Adipocyte (in vitro differentiated cells): ENCODE measurements at regions not wholly inside any gene's neighbourhood (a gene's known extent, or its start where the extent isn't known, plus 50 kb on each side); places are given as distances from the start of the nearest gene placed in this dataset.
"Not testable (repeated sequence)": the region's sequence is repeated elsewhere in the genome, so short reads cannot be mapped to it uniquely, and the experiment has no call there.

Experiments
- DNase-seq: peaks from one replicate; pipeline ENCODE4 v3.0.0-alpha.2; 2015; ENCODE audit warnings: low read depth
- H3K27me3 ChIP-seq: replicated peaks from 2 replicates; pipeline ENCODE4 v1.7.0; 2013; ENCODE audit warnings: mild to moderate bottlenecking, low read length, moderate library complexity; ENCODE audit not compliant: control insufficient read depth, insufficient read depth
- H3K36me3 ChIP-seq: 2 replicates; pipeline ENCODE4 v1.7.0; 2013; ENCODE audit warnings: low read length, mild to moderate bottlenecking, moderate library complexity; ENCODE audit not compliant: control insufficient read depth, insufficient read depth, severe bottlenecking
- H3K4me1 ChIP-seq: 2 replicates; pipeline ENCODE4 v1.7.0; 2013; ENCODE audit warnings: mild to moderate bottlenecking, low read length, moderate library complexity; ENCODE audit not compliant: control insufficient read depth, insufficient read depth
- H3K4me3 ChIP-seq: 2 replicates; pipeline ENCODE4 v1.7.0; 2013; ENCODE audit warnings: mild to moderate bottlenecking, low read length, moderate library complexity
- H3K9ac ChIP-seq: 2 replicates; pipeline ENCODE4 v1.7.0; 2013; ENCODE audit warnings: mild to moderate bottlenecking, low read length, moderate library complexity
- H3K9me3 ChIP-seq: 2 replicates; pipeline ENCODE4 v1.7.0; 2013; ENCODE audit warnings: mild to moderate bottlenecking, low read length, moderate library complexity; ENCODE audit not compliant: control insufficient read depth

- not testable (repeated sequence) for DNase-seq, H3K27me3 ChIP-seq, H3K9ac ChIP-seq, H3K9me3 ChIP-seq, H3K36me3 ChIP-seq, H3K4me1 ChIP-seq, H3K4me3 ChIP-seq
Measured at GRCh38 chr9:67348562-67349423, 356.4 kb upstream of the SPATA31A3 start.

- DNase-seq, H3K4me1 ChIP-seq, H3K27me3 ChIP-seq, H3K9ac ChIP-seq, H3K9me3 ChIP-seq, H3K4me3 ChIP-seq, H3K36me3 ChIP-seq: not testable (repeated sequence)
Measured at GRCh38 chr9:67348094-67348493, 355.7 kb upstream of the SPATA31A3 start.

GRCh38 chr9:67339216-67339615, 346.9 kb upstream of the SPATA31A3 start:
- not testable (repeated sequence) for H3K4me3 ChIP-seq, H3K36me3 ChIP-seq, H3K9me3 ChIP-seq, DNase-seq, H3K4me1 ChIP-seq, H3K27me3 ChIP-seq, H3K9ac ChIP-seq

GRCh38 chr9:67338201-67338600, 345.9 kb upstream of the SPATA31A3 start:
- not testable (repeated sequence) for H3K4me1 ChIP-seq, H3K27me3 ChIP-seq, DNase-seq, H3K9me3 ChIP-seq, H3K36me3 ChIP-seq, H3K4me3 ChIP-seq, H3K9ac ChIP-seq

GRCh38 chr9:67334727-67335572, 342.6 kb upstream of the SPATA31A3 start:
- H3K4me1 ChIP-seq, H3K9me3 ChIP-seq, DNase-seq, H3K9ac ChIP-seq, H3K4me3 ChIP-seq, H3K36me3 ChIP-seq, H3K27me3 ChIP-seq: not testable (repeated sequence)

GRCh38 chr9:67331634-67332033, 339.3 kb upstream of the SPATA31A3 start:
- H3K9ac ChIP-seq, H3K4me1 ChIP-seq, H3K4me3 ChIP-seq, H3K9me3 ChIP-seq, H3K36me3 ChIP-seq, H3K27me3 ChIP-seq, DNase-seq: not testable (repeated sequence)

- H3K9me3 ChIP-seq, DNase-seq, H3K9ac ChIP-seq, H3K36me3 ChIP-seq, H3K4me1 ChIP-seq, H3K27me3 ChIP-seq, H3K4me3 ChIP-seq: not testable (repeated sequence)
Measured at GRCh38 chr9:67313409-67313808, 321.1 kb upstream of the SPATA31A3 start.

- not testable (repeated sequence) for H3K9ac ChIP-seq, DNase-seq, H3K27me3 ChIP-seq, H3K9me3 ChIP-seq, H3K4me1 ChIP-seq, H3K36me3 ChIP-seq, H3K4me3 ChIP-seq
Measured at GRCh38 chr9:67312504-67312903, 320.2 kb upstream of the SPATA31A3 start.

- H3K9ac ChIP-seq, H3K9me3 ChIP-seq, H3K4me3 ChIP-seq, H3K4me1 ChIP-seq, H3K27me3 ChIP-seq, DNase-seq, H3K36me3 ChIP-seq: not testable (repeated sequence)
Measured at GRCh38 chr9:67307109-67307508, 314.8 kb upstream of the SPATA31A3 start.

GRCh38 chr9:67288797-67289196, 296.4 kb upstream of the SPATA31A3 start:
- not testable (repeated sequence) for H3K4me3 ChIP-seq, H3K9me3 ChIP-seq, DNase-seq

GRCh38 chr9:67288117-67288735, 295.9 kb upstream of the SPATA31A3 start:
- not testable (repeated sequence) for H3K9me3 ChIP-seq, H3K36me3 ChIP-seq, DNase-seq

More at GRCh38 chr9:67288797-67289196, 296.4 kb upstream of the SPATA31A3 start:
- not testable (repeated sequence) for H3K36me3 ChIP-seq, H3K4me1 ChIP-seq, H3K27me3 ChIP-seq, H3K9ac ChIP-seq

More at GRCh38 chr9:67288117-67288735, 295.9 kb upstream of the SPATA31A3 start:
- not testable (repeated sequence) for H3K9ac ChIP-seq, H3K27me3 ChIP-seq, H3K4me1 ChIP-seq, H3K4me3 ChIP-seq
